Left colon (tissue), 2 donors: ENCODE measurements at regions not wholly inside any gene's neighbourhood (a gene's known extent, or its start where the extent isn't known, plus 50 kb on each side); places are given as distances from the start of the nearest gene placed in this dataset.

Experiments used
- ATAC-seq: fragments of 200-7000 bp; cut with Tn5 transposase; one replicate; pipeline ENCODE4 v1.9.1; 2020; ENCODE audit warnings: mild to moderate bottlenecking, moderate library complexity
- DNase-seq, 2 donors: peaks; one replicate each; pipeline ENCODE4 v3.0.0-alpha.2; 2020
- intact Hi-C, 2 donors: fragments of 100-400 bp; cut with DNase I in 1 of 2; cut with micrococcal nuclease in 1 of 2; formaldehyde crosslinking; loops; one replicate each; pipeline versions ENCODE4 v1.11.2 to v1.14.0; 2022; cut with DNase I, micrococcal nuclease
- donor health status: DM: no; HTN: no; CAD: no.
- donor health status: DM: yes; HTN: yes; CAD: no.

DNA sequence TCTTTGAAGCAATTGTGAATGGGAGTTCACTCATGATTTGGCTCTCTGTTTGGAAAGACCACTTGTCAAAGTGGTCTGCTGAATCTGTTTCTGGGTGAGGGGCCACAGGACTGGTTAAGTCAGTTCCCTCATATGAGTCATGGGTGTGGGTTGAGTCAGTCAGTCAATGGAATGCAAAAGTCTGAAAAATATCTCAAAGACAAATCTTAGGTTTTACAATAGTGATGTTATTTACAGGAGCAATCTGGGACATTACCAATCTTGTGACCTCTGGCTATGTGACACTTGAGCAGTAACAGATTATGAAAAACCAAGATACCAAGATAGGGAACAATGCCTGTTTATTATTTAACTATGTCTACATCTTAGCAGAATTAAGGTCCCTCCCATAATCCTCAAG is 311.6 kb downstream of the AASDHPPT start:
- ATAC-seq (no peak), DNase-seq (no peak)
- intact Hi-C loops = no loop called here

DNA sequence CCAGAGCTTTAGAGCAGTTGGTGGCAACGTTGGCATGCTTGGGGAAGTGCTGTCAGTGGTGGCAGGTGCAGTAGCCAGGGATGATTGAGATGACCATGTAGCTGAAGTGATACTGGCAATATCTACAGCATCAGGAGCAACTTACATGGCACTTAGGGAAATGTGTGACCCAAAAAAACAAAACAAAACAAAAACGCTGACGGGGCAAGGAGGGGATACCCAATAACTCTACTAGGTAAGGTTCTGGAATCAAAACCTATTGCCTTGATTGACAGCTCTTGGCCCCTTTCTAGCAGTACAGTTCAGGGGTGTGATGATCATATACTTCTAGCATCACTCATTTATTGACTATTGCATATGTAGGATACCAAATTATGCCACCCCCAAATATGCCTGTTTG is 312.6 kb downstream of the AASDHPPT start:
- DNase-seq (no peak), ATAC-seq (no peak)
- intact Hi-C loops = no loop called here

DNA sequence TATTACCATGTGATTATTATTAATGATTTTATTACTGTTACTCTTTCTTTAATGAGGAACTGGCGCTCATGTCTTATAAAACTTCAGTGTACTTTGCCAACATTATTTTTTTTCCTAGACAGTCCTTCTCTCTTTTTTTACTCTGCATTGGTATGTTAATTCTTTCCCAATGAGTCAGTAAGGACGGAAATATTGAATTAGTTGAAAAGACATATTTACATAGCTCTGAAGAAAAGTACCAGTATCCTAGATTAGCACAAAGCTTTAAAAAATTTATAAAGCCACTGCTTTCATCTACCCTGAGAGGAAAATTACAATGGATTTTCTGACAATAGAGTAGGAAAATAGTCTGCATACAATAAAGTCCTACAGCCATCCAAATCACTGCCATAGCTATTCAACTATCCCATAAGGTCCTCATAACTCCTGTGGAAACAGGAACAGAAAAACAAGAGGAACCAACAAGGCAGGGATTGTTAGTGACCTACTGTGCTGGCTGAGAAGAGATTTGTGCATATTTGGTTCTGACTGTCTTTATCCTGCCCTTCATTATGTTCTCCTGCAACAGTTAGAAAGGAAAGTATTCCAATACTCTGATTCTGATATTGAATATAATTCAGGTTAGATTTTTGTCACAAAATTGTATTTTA is 314.4 kb downstream of the AASDHPPT start:
- ATAC-seq = no peak
- intact Hi-C loops = no loop called here
- no peak for DNase-seq

GRCh38 chr11:106395716-106396349 is 318.4 kb downstream of the AASDHPPT start:
- ATAC-seq = no peak
- intact Hi-C loops = no loop called here
- no peak for DNase-seq

GRCh38 chr11:106397787-106398501 is 320.5 kb downstream of the AASDHPPT start:
- ATAC-seq (no peak), DNase-seq (no peak)
- intact Hi-C loops = no loop called here

GRCh38 chr11:106398502-106399075 is 321.1 kb downstream of the AASDHPPT start:
- no peak for ATAC-seq
- intact Hi-C loops = no loop called here

GRCh38 chr11:106399076-106399511 is 321.6 kb downstream of the AASDHPPT start:
- ATAC-seq (no peak), DNase-seq (no peak)
- intact Hi-C loops = no loop called here

More at GRCh38 chr11:106398502-106399075, 321.1 kb downstream of the AASDHPPT start:
- DNase-seq = no peak

DNA sequence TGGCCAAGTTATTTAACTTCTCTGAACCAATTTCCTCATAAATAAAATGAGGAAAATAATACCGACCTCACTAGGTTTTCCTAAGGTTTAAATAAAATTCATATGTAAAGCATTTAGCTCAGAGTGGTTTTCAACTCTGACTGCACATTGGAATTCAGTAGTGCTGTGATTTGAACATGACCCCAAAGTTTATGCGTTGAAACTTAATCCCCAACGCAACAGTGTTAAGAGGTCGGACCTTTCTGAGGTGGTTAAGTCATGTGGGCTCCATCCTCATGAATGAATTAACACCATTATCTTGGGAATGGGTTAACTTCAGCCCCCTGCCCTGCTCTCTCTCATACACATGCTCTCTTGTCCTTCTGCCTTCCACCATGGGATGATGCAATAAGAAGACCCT is 322.2 kb downstream of the AASDHPPT start:
- intact Hi-C loops = no loop called here
- ATAC-seq (no peak), DNase-seq (no peak)

GRCh38 chr11:106400949-106401570 is 323.6 kb downstream of the AASDHPPT start:
- ATAC-seq = no peak
- intact Hi-C loops = no loop called here
- DNase-seq = no peak

DNA sequence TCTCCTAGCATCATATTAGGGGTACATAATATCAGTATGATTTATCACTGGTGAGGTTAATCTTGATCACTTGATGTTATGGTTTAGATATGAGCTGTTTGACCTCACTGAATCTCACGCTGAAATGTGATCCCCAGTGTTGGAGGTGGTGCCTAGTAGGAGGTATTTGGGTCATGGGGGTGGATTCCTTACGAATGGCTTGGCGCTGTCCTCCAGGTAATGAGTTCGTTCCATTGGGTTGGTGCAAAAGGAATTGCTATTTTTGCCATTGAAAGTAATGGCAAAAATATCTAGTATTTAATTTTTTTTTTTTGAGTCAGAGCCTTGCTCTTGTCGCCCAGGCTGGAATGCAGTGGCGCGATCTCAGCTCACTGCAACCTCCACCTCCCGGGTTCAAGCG is 326.3 kb downstream of the AASDHPPT start:
- no peak for ATAC-seq
- intact Hi-C loops = no loop called here

DNA sequence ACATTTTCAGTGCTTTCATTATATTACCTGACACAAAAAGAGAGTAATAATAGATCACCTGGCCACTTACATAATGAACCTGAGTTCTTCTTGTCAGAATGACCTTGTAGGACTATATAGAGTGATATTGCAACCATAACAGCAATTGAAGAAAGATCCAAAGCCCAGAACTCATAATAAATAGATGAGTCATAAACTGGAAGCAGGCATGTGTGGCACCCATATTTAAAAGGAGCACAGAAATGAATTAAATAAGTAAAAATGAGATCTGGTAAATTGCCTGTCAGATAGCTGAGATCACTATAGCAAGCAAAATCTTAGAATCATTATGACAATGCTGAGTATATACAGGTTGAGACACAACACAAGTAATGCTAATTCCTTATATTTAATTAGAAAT is 331.8 kb downstream of the AASDHPPT start:
- intact Hi-C loops = no loop called here
- no peak for DNase-seq
- no peak for ATAC-seq

More for the DNA sequence above, 326.3 kb downstream of the AASDHPPT start:
- no peak for DNase-seq

- DNase-seq = no peak
- intact Hi-C loops = no loop called here
- no peak for ATAC-seq
Measured at GRCh38 chr11:106409671-106410070, 332.2 kb downstream of the AASDHPPT start.

- no peak for DNase-seq
- no peak for ATAC-seq
- intact Hi-C loops = no loop called here
Measured at GRCh38 chr11:106410902-106411301, 333.4 kb downstream of the AASDHPPT start.

GRCh38 chr11:106413222-106413621 is 335.8 kb downstream of the AASDHPPT start:
- intact Hi-C loops = no loop called here
- DNase-seq = no peak

DNA sequence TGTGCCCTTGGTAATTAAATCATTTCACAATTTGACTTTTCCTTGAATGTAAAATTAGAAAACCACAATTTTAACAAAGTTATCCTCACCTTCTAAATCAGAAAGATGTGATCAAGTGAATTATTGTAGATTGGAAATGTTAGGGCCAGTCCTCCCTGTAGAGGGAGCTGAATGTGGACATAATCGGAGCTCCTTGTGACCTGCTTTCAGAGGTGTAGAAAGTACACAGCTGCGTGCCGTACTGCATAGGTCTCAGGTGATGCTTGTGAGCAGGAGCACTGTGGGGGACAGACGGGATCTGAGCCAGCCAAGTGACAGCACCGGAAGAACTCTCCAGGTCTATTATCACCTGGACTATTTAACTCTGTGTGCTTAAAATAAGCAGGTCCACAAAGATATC is 338.0 kb downstream of the AASDHPPT start:
- DNase-seq (no peak), ATAC-seq (no peak)

More at GRCh38 chr11:106413222-106413621, 335.8 kb downstream of the AASDHPPT start:
- ATAC-seq = no peak

DNA sequence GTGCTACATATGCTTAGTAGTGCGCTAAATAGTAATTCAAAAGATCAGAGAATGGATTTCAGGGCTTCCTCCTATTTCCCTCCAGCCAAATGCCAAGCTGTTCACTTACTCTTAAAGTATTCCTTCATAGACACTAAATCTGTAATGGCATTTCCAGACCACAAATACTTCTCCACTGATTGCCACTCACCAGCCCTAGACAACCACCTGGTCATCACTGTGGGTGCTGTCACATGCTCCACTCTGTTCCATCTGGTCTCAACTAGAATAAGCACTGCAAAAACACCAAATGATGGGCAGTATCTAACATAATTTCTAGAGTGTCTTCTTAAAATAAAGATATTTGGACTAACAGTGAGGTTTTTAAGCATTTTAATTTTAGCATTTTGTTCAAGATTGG is 341.3 kb downstream of the AASDHPPT start:
- no peak for DNase-seq
- intact Hi-C loops = no loop called here
- ATAC-seq = no peak

More for the DNA sequence above, 338.0 kb downstream of the AASDHPPT start:
- intact Hi-C loops = no loop called here

DNA sequence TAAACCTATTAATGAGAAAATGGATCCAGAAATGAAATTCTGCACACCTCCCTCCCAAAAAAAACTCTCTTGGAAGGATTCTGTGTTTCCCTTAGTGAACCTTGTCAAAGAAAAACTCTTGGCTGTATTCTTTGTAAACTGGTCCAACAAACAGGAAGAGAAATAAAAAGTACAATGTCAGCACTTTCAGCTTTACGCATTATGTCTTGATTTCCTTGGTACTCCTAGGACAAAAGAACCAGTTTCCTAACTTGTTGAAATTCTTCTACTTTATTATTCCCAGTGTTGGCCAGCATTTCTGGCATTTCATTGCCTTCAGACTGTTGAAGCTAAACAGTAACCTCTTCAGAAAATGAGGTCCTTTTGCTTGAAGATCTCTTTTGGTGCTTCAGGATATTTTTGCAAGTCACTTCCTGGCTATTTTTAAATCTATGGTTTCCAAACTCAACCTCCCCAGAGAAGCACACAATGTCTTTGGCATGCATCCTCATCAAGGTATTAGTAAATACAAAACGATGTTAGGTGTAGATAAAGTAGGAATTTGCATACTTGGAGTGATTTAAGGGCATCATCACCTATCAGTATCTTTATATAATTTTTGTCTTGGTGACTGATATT is 342.7 kb downstream of the AASDHPPT start:
- DNase-seq = no peak
- no peak for ATAC-seq
- intact Hi-C loops = no loop called here

DNA sequence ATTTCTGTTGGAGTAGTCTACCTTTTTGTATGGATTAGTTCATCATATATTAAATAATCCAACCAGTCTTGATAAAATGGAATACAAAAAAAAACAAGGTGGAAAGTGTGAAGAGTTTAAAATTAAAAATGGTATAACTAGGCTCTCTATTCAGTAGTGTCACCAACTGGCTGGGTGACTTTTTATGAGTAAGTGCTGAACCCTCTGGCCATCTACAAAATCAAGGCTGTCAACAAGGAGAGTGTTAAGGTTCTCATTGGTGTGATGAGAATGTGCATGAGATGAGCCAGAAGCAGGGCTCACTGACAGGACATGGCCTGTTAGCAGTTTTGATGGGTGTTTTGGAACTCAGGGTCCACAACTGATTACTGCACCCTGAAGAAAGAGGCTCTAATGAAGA is 343.2 kb downstream of the AASDHPPT start:
- no peak for DNase-seq
- intact Hi-C loops = no loop called here
- no peak for ATAC-seq

DNA sequence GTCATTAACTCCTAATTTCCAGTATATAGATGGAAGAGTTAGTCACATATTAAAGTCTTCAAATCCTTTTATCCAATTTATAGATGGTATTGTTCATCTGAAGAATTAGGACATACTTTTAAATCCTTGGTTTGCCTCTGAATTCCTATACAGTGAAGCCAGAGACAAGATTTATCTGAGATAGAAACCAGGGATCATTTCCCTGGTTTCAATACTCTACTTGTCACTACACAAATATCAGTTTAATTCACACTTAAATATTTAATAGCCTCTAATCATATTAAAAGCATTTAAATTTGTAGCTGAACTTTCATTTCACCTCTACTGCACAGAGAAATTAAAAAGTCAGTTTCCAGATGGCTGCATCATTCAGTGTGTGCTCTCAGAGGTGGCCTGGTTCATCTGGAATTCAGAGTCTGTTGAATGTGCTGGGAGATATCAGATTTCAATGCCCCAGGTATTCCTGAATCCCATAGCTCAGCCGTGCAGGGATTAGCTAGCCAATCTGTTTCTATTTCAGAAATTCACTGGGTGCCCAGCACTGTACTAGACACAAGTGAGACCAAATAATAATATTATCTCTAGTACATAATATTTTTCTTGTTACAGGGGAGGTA is 344.3 kb downstream of the AASDHPPT start:
- DNase-seq = no peak
- ATAC-seq = no peak
- intact Hi-C loops = no loop called here
